Skeletal muscle tissue (tissue), 3 donors: ENCODE measurements at regions not wholly inside any gene's neighbourhood (a gene's known extent, or its start where the extent isn't known, plus 50 kb on each side); places are given as distances from the start of the nearest gene placed in this dataset.
"Not testable (repeated sequence)": the region's sequence is repeated elsewhere in the genome, so short reads cannot be mapped to it uniquely, and the experiment has no call there.

Experiments used
- H3K27ac ChIP-seq: one replicate; pipeline ENCODE4 v1.7.0; 2013; ENCODE audit warnings: mild to moderate bottlenecking, low read depth, low read length, inconsistent platforms
- H3K27me3 ChIP-seq, 3 donors: one replicate each; pipeline ENCODE4 v1.7.0; 2013; ENCODE audit warnings: low read length in 3 of 3; ENCODE audit not compliant: control insufficient read depth in 3 of 3, insufficient read depth in 3 of 3
- H3K36me3 ChIP-seq, 3 donors: one replicate each; pipeline ENCODE4 v1.7.0; 2013; ENCODE audit warnings: low read length in 3 of 3; ENCODE audit not compliant: control insufficient read depth in 3 of 3, insufficient read depth in 3 of 3
- H3K4me1 ChIP-seq, 3 donors: one replicate each; pipeline ENCODE4 v1.7.0; 2013; ENCODE audit warnings: low read length in 3 of 3, mild to moderate bottlenecking in 3 of 3; ENCODE audit not compliant: control insufficient read depth in 3 of 3, insufficient read depth in 3 of 3
- H3K4me3 ChIP-seq, 3 donors: one replicate each; pipeline ENCODE4 v1.7.0; 2013; ENCODE audit warnings: low read length in 3 of 3
- H3K9ac ChIP-seq, 3 donors: one replicate each; pipeline ENCODE4 v1.7.0; 2013; ENCODE audit warnings: low read length in 3 of 3, mild to moderate bottlenecking in 3 of 3, moderate library complexity in 2 of 3, low read depth in 1 of 3
- H3K9me3 ChIP-seq, 3 donors: one replicate each; pipeline ENCODE4 v1.7.0; 2013; ENCODE audit warnings: low read length in 3 of 3; ENCODE audit not compliant: control insufficient read depth in 3 of 3
- donor health status: Osteomylitis.

DNA sequence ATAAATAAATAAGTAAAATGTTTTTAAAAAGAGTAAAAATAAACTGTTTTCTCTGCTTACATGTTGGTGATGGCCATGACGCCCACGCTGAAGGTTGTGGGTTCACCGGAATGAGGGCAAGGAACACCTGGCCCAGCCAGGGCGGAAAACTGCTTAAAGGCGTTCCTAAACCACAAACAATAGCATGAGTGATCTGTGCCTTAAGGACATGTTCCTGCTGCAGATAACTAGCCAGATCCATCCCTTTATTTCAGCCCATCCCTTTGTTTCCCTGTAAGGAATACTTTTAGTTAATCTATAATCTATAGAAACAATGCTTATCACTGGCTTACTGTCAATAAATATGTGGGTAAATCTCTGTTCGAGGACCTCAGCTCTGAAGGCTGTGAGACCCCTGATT, 63.3 kb upstream of the CEP78 start:
- H3K4me1 ChIP-seq, H3K27me3 ChIP-seq, H3K36me3 ChIP-seq, H3K9me3 ChIP-seq, H3K9ac ChIP-seq, H3K27ac ChIP-seq, H3K4me3 ChIP-seq: not testable (repeated sequence)

DNA sequence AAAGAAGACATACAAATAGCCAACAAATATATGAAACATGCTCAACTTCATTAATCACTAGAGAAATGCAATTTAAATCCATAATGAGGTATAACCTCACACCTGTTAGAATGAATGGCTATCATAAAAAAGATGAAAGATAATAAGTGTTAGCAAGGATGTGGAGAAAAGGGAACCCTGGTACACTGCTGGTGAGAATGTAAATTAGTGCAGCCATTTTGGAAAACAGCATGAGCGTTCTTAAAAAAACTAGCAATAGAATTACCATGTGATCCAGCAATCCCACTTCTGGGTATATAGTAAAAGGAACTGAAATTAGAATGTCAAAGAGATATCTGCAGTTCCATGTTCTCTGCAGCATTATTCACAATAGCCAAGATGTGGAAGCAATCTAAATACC, 64.2 kb upstream of the CEP78 start:
- H3K4me1 ChIP-seq: no peaks in the 10 kb centered on the region
- H3K9me3 ChIP-seq: peaks cover 0 to 3% (median 0%) of the 10 kb centered on the region in 3 donors
- no peak overlapping the region for H3K27ac ChIP-seq
- no peak overlapping the region for H3K4me3 ChIP-seq
- H3K9ac ChIP-seq: no peak overlapping the region
- no peaks in the 10 kb centered on the region for H3K36me3 ChIP-seq
- no peaks in the 10 kb centered on the region for H3K27me3 ChIP-seq

DNA sequence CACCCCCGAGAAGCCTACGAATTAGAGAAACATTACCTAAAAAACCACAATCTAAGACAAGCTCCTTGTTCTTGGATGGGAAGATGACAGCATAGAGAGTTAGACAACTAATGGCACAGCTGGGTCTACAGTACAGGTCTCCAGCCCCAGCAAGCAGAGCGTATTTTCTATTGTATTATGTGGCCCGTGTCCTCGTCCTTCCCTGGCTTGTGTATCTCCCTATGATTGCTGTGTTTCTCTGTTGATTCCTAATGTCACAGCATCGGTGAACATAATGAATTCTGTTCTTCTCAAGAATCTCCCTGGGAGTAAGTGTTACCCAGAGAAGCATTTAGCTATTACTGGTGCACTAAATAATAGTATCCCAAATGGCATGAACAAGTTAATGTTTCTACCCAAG, 66.8 kb upstream of the CEP78 start:
- Histone ChIP-seq H3K4me3 (no peak overlapping the region), H3K27ac (no peak overlapping the region), H3K4me1 (no peaks in the 10 kb centered on the region), H3K9ac (no peak overlapping the region), H3K36me3 (no peaks in the 10 kb centered on the region), H3K27me3 (no peaks in the 10 kb centered on the region), H3K9me3 (peaks cover 0 to 3% (median 0%) of the 10 kb centered on the region in 3 donors)

DNA sequence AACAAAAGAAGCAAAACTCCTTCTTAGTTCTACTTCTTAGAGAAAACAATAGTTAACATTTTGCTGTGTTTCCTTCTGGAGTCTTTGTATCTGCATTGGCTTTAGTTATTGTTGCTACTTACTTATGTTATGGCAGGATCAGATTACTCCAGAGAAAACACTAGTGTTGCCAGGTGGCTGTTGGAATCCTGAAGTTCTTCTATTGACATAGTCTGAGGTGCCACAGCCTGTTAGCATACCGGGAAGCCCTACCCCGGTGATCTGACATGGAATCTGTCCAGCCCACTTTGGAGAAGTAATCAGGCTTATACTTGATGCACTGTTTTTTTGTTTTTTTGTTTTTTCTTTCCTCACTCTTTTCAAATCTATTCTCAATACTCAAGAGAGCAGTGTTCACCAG, 68.5 kb upstream of the CEP78 start:
- no peaks in the 10 kb centered on the region for H3K4me1 ChIP-seq
- H3K27ac ChIP-seq: no peak overlapping the region
- H3K4me3 ChIP-seq: no peak overlapping the region
- no peaks in the 10 kb centered on the region for H3K27me3 ChIP-seq
- no peaks in the 10 kb centered on the region for H3K36me3 ChIP-seq
- peaks cover 0 to 3% (median 0%) of the 10 kb centered on the region in 3 donors for H3K9me3 ChIP-seq
- H3K9ac ChIP-seq: no peak overlapping the region

DNA sequence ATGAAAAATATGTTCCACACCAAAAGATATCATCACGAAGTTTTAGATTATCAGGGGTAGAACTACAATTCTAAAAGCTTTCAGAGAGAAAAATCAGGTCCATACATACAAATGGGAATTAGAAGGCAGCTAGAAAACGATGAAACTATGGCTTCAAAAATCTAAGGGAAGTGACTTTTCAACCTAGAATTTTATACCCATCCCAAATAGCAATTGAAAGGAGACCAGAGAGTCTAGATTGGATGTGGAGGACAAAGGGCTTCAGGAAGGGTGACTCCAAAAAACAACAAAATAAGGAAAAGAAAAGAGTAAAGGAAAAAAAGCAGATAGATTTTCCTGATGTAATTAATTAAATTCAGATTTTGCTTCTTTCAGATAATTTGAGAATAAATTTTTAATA, 72.0 kb upstream of the CEP78 start:
- Histone ChIP-seq H3K9me3 (peaks cover 0 to 3% (median 0%) of the 10 kb centered on the region in 3 donors), H3K4me3 (no peak overlapping the region), H3K4me1 (no peaks in the 10 kb centered on the region), H3K36me3 (no peaks in the 10 kb centered on the region), H3K27ac (no peak overlapping the region), H3K9ac (no peak overlapping the region), H3K27me3 (no peaks in the 10 kb centered on the region)

DNA sequence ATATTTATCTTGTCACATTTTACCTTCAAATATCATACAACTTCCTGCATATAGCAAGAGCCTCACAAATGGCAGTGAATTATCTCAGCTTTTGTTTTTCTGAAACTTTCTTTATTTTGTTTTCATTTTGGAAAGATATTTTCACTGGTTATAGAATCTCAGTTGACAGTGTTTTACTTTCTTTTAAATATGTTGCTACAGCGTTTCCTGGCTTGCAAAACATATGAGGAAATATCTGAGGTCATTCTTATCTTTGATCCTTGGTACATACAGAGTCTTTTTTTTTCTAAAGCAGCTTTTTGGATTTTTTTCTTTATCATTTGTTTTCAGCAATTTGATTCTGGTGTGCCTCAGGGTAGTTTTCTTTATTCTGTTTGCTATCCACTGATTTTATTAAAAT, 77.6 kb upstream of the CEP78 start:
- no peak overlapping the region for H3K4me3 ChIP-seq
- H3K27me3 ChIP-seq: no peaks in the 10 kb centered on the region
- no peaks in the 10 kb centered on the region for H3K9me3 ChIP-seq
- no peaks in the 10 kb centered on the region for H3K4me1 ChIP-seq
- H3K36me3 ChIP-seq: no peaks in the 10 kb centered on the region
- H3K9ac ChIP-seq: no peak overlapping the region
- no peak overlapping the region for H3K27ac ChIP-seq

DNA sequence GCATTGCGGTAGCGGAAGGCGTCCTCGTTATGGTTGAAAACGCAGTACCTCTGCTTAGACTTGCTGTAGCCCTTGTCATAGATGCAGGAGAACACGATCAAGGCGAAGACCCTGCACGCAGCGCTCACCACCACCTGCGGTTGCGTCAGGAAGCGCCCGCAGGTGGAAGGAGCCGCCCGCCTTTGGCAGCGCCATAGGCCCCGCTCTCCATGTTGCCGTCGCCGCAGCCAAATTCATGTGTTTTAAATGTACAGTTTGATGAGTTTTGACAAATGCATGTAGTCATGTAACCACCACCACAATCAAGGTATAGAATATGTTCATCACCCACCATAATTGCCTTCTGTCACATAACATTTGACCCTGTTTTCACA, 84.9 kb upstream of the CEP78 start:
- Histone ChIP-seq H3K4me3 (no peak overlapping the region), H3K9ac (no peak overlapping the region), H3K9me3 (no peaks in the 10 kb centered on the region), H3K4me1 (no peaks in the 10 kb centered on the region), H3K27ac (no peak overlapping the region), H3K36me3 (no peaks in the 10 kb centered on the region), H3K27me3 (no peaks in the 10 kb centered on the region)

DNA sequence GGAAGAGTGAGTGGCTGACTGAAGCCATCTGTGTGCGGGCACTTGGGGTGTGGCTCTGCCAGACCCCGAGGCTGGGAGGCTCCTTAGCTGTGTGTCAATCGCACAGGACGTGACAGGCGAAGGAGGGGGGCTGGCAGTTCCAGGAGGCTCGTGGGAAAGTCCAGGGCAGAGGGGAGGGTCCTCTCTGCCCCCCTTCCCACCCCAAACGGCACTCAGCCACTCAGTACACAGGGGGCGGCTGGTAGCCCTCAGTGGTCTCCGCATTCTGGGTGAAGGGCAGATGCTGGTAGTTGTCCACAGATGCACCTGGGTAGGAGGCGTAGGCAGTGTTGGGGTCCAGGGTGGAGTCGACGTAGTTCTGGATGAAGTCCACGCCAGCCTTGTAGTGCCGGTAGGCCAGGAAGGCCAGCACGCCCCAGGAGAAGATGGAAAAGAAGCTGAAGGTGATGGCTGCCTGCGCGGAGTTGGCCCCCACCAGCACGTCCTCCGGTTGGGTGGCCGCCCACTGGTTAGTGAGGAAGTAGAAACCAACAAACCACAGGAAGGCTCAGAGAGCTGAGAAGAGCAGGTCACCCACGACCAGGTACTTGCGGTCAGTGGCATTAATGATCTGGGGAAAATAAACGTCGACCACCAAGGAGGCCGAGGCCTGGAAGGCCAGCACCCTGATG, 85.4 kb upstream of the CEP78 start:
- H3K27ac ChIP-seq: no peak overlapping the region
- no peaks in the 10 kb centered on the region for H3K4me1 ChIP-seq
- H3K9ac ChIP-seq: no peak overlapping the region
- H3K27me3 ChIP-seq: no peaks in the 10 kb centered on the region
- H3K36me3 ChIP-seq: no peaks in the 10 kb centered on the region
- no peaks in the 10 kb centered on the region for H3K9me3 ChIP-seq
- no peak overlapping the region for H3K4me3 ChIP-seq

DNA sequence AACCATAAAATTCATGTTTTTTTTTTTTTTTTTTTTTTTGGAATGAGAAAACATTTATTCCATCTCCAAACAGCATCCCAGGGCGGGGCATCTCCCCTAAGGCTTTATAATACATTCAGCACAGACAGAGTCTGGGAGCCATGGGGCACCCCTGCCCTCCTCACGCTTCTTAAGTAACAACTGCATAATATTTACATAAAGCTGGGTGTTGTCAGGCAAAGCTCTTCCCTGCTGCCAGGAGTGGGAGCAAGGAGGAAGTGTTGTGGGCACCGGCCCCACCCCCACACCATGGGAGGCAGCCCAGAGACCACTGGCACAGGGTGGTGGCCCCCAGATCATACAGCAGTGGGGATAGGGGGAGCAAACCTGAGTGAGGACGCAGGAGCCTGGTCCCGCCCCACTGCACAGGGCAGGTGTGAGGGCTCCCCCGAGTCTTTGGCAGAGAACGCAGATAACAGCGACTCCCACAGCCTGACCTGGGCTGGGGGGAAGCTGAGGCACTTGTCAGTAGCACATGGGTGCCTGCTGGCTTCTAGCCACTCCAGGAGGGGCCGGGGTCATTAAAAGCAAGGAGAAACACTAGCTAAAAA, 86.1 kb upstream of the CEP78 start:
- Histone ChIP-seq H3K36me3 (no peaks in the 10 kb centered on the region), H3K27ac (no peak overlapping the region), H3K9me3 (no peaks in the 10 kb centered on the region), H3K4me3 (no peak overlapping the region), H3K4me1 (no peaks in the 10 kb centered on the region), H3K9ac (no peak overlapping the region), H3K27me3 (no peaks in the 10 kb centered on the region)

DNA sequence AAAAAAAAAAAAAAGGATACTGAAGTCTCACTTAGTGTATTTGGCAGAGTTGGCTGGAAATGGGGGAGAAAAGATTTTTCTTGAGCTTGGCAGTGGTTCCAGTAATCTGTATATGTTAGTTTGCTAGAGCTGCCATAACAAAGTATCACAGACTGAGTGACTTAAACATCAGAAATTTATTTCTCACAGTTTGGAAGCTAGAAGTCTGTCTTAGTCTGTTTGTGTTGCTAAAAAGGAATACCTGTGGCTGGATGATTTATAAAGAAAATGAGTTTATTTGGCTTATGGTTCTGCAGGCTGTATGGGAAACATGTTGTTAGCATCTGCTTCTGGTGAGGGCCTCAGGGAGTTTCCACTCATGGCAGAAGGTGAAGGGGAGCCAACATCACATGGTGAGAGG, 89.6 kb upstream of the CEP78 start:
- Histone ChIP-seq H3K27ac (no peak overlapping the region), H3K36me3 (no peaks in the 10 kb centered on the region), H3K4me1 (no peaks in the 10 kb centered on the region), H3K9me3 (no peaks in the 10 kb centered on the region), H3K9ac (no peak overlapping the region), H3K27me3 (no peaks in the 10 kb centered on the region), H3K4me3 (no peak overlapping the region)
